HCT116 (cell line): ENCODE measurements at regions not wholly inside any gene's neighbourhood (a gene's known extent, or its start where the extent isn't known, plus 50 kb on each side); places are given as distances from the start of the nearest gene placed in this dataset.

ENCODE experiments used
- ATAC-seq: fragments of 200-7000 bp; cut with Tn5 transposase; 2 replicates; pipeline ENCODE4 v1.9.1; 2020; ENCODE audit warnings: mild to moderate bottlenecking, moderate library complexity
- BruUV-seq: library from RNA; stranded (reverse); fragments of 400-500 nt; replicated peaks from 2 replicates; lab custom pipeline; 2021; lab: Mats Ljungman, UMichigan
- CTCF ChIA-PET: fragments of 300-600 bp; sonication (Branson Sonifier 250); formaldehyde crosslinking; loops from one replicate; lab custom pipeline; 2021; ENCODE audit warnings: antibody characterized with exemption; lab: Charles Lee
- POLR2A ChIA-PET: fragments of 300-600, 350-600 bp; sonication (Branson Sonifier 250); formaldehyde crosslinking; loops from one replicate; lab custom pipeline; 2021; ENCODE audit warnings: antibody characterized with exemption; lab: Charles Lee
- RAD21 ChIA-PET, 2 experiments: fragments of 300-600 bp; sonication (Branson Sonifier 250); formaldehyde crosslinking; loops; one replicate each; lab custom pipeline; 2023; ENCODE audit warnings: low total read pairs in 2 of 2; ENCODE audit not compliant: uncharacterized antibody in 2 of 2, unreplicated experiment in 2 of 2, low non-redundant PET in 1 of 2; lab: Charles Lee
- DNase-seq: peaks from one replicate; pipeline ENCODE4 v3.0.0-alpha.2; 2010; ENCODE audit warnings: low read depth, low spot score
- H2AFZ ChIP-seq: fragments of 200-600 bp; shearing (Covaris generic), sonication (generic); 2 replicates; pipeline ENCODE4 v1.6.1; 2017; ENCODE audit warnings: low read depth, mixed run types, mixed read lengths, antibody characterized with exemption, low read length; ENCODE audit not compliant: poor library complexity, severe bottlenecking
- H3K27ac ChIP-seq: 2 replicates; pipeline ENCODE4 v1.5.1; 2012; ENCODE audit warnings: low read depth, low read length
- H3K27me3 ChIP-seq: fragments of 200-600 bp; sonication (generic); 2 replicates; pipeline ENCODE4 v1.6.1; 2016; ENCODE audit warnings: mixed run types, low read length, mixed read lengths; ENCODE audit not compliant: insufficient read depth
- H3K36me3 ChIP-seq, 2 experiments: fragments of 200-500 bp in 1 of 2; fragments of 200-600 bp in 1 of 2; sonication (Bioruptor generic) in 1 of 2; sonication (generic) in 1 of 2; 2 replicates each; pipeline versions ENCODE4 v1.5.1 to v1.6.1; 2014 to 2016; ENCODE audit warnings: low read length in 2 of 2, inconsistent platforms in 1 of 2, mixed read lengths in 1 of 2, mixed run types in 1 of 2; ENCODE audit not compliant: insufficient read depth in 2 of 2, control insufficient read depth in 1 of 2
- H3K4me1 ChIP-seq, 2 experiments: fragments of 200-600 bp in 1 of 2; sonication (generic) in 1 of 2; 2 replicates each; pipeline versions ENCODE4 v1.5.1 to v1.6.1; 2012 to 2017; ENCODE audit warnings: low read length in 2 of 2, inconsistent platforms in 1 of 2, mild to moderate bottlenecking in 1 of 2, mixed read lengths in 1 of 2, mixed run types in 1 of 2, moderate library complexity in 1 of 2; ENCODE audit not compliant: insufficient read depth in 2 of 2, control insufficient read depth in 1 of 2
- H3K4me2 ChIP-seq: fragments of 200-600 bp; sonication (generic); 2 replicates; pipeline ENCODE4 v1.6.1; 2017; ENCODE audit warnings: mixed run types, low read length, mixed read lengths
- H3K4me3 ChIP-seq, 2 experiments: fragments of 200-600 bp in 1 of 2; sonication (generic) in 1 of 2; replicated peaks in 1 of 2; 2 replicates each; pipeline ENCODE4 v1.5.1; 2011 to 2016; ENCODE audit warnings: low read length in 2 of 2, control low read depth in 1 of 2, low read depth in 1 of 2, mild to moderate bottlenecking in 1 of 2, mixed read lengths in 1 of 2, mixed run types in 1 of 2
- H3K79me2 ChIP-seq: fragments of 200-600 bp; sonication (generic); 2 replicates; pipeline ENCODE4 v1.6.1; 2017; ENCODE audit warnings: mild to moderate bottlenecking, mixed run types, low read length, moderate library complexity, mixed read lengths; ENCODE audit not compliant: insufficient read depth
- H3K9ac ChIP-seq: fragments of 200-600 bp; sonication (generic); 2 replicates; pipeline ENCODE4 v1.6.1; 2016; ENCODE audit warnings: low read length, mixed read lengths
- H3K9me2 ChIP-seq: fragments of 200-600 bp; sonication (generic), shearing (Covaris generic); 2 replicates; pipeline ENCODE4 v1.6.1; 2017; ENCODE audit warnings: mixed run types, mild to moderate bottlenecking, moderate library complexity; ENCODE audit not compliant: insufficient read depth
- H3K9me3 ChIP-seq, 2 experiments: fragments of 200-500 bp in 1 of 2; fragments of 200-600 bp in 1 of 2; sonication (Bioruptor generic) in 1 of 2; sonication (generic) in 1 of 2; 2 replicates each; pipeline ENCODE4 v1.6.1; 2014 to 2017; ENCODE audit warnings: low read length in 2 of 2, mixed read lengths in 2 of 2, inconsistent platforms in 1 of 2, low read depth in 1 of 2, mild to moderate bottlenecking in 1 of 2, mixed run types in 1 of 2, moderate library complexity in 1 of 2; ENCODE audit not compliant: control insufficient read depth in 1 of 2, insufficient read depth in 1 of 2
- H4K20me1 ChIP-seq: fragments of 200-600 bp; sonication (generic), shearing (Covaris generic); 2 replicates; pipeline ENCODE4 v1.6.1; 2017; ENCODE audit warnings: mixed run types, mild to moderate bottlenecking, moderate library complexity; ENCODE audit not compliant: insufficient read depth
- CBX3 ChIP-seq: IDR thresholded peaks from 2 replicates; pipeline ENCODE4 v1.6.1; 2012; ENCODE audit warnings: low read depth
- CEBPB ChIP-seq: IDR thresholded peaks from 2 replicates; pipeline ENCODE4 v1.6.1; 2012; ENCODE audit warnings: low read depth
- EGR1 ChIP-seq: IDR thresholded peaks from 2 replicates; pipeline ENCODE4 v1.6.1; 2012; ENCODE audit warnings: low read depth
- ELF1 ChIP-seq: IDR thresholded peaks from 2 replicates; pipeline ENCODE4 v1.6.1; 2012; ENCODE audit warnings: low read depth, borderline replicate concordance
- EZH2 ChIP-seq: fragments of 200-600 bp; sonication (generic); IDR thresholded peaks from 2 replicates; pipeline ENCODE4 v1.6.1; 2017; ENCODE audit warnings: antibody characterized with exemption, mixed run types
- FOSL1 ChIP-seq: IDR thresholded peaks from 2 replicates; pipeline ENCODE4 v1.6.1; 2012; ENCODE audit warnings: low read depth
- POLR2A ChIP-seq: IDR thresholded peaks from 2 replicates; pipeline ENCODE4 v1.7.0; 2011; ENCODE audit warnings: borderline replicate concordance; ENCODE audit not compliant: insufficient read depth, insufficient read length; ENCODE audit errors: extremely low read depth
- RAD21 ChIP-seq: IDR thresholded peaks from 2 replicates; pipeline ENCODE4 v1.6.1; 2012; ENCODE audit warnings: low read depth, mild to moderate bottlenecking
- SIN3A ChIP-seq: IDR thresholded peaks from 2 replicates; pipeline ENCODE4 v1.6.1; 2012; ENCODE audit warnings: low read depth
- SRF ChIP-seq: IDR thresholded peaks from 2 replicates; pipeline ENCODE4 v1.6.1; 2012; ENCODE audit warnings: low read depth
- ZFX ChIP-seq: fragments of 450-650 bp; IDR thresholded peaks from 2 replicates; pipeline ENCODE4 v1.6.1; 2017
- ZNF274 ChIP-seq: fragments of 200-500 bp; sonication (Bioruptor generic); IDR thresholded peaks from 2 replicates; pipeline ENCODE4 v1.6.1; 2014; ENCODE audit warnings: mild to moderate bottlenecking, low read depth, low read length, inconsistent platforms
- intact Hi-C: fragments of 100-400 bp; cut with micrococcal nuclease; formaldehyde crosslinking; loops from 2 replicates; pipeline ENCODE4 v1.10.0; 2022
- TF ChIP-seq, protein P1 (sequence below): IDR thresholded peaks from 2 replicates; pipeline ENCODE4 v1.6.1; 2012

DNA sequence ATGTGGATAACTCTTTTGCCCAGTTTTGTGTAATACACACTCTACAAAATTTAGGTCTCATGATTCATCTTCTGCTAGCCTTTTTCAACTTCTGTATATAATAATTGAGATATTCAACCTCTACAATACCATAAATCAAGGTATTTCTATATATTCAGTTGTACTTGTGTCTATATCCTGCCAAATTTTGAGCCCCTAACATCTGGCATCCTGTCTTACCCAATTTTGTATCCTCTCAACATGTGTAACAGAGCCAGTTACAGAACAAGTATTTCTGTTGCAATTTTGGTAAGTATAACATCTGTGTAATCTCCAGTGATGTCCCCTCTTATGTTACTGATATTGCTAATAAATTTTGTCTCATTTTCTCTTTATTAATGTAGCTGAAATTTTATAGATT, 145.8 kb downstream of the TRIB2 start (continued):
- TF ChIP-seq, protein P1, sequence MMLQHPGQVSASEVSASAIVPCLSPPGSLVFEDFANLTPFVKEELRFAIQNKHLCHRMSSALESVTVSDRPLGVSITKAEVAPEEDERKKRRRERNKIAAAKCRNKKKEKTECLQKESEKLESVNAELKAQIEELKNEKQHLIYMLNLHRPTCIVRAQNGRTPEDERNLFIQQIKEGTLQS = no peak
- TF ChIP-seq ZFX = no peak
- TF ChIP-seq CEBPB = no peak
- TF ChIP-seq ZNF274 = no peak
- TF ChIP-seq POLR2A = no peak
- TF ChIP-seq FOSL1 = no peak
- no peak for TF ChIP-seq EGR1
- TF ChIP-seq ELF1 = no peak

DNA sequence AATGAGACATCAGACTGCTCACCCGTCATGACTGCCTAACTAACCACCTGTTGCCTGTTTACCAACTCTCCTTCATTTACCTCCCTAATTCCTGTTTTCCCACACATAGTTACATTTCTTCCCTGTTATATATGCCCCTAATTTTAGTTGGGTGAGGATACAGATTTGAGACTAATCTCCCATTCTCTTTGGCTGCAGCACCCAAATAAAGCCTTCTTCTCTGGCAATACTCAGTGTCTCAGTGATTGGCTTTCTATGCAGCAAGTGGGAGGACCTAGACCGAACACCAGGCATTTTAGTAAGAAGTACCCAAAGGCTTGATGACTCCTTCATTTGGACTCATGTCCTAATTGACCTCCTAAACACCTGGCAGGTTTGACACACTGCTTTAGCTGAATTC, 147.2 kb downstream of the TRIB2 start:
- POLR2A ChIA-PET = no interaction called here

More for the DNA sequence above, 147.2 kb downstream of the TRIB2 start:
- CTCF ChIA-PET = no interaction called here
- Histone ChIP-seq H3K27ac (no peak overlapping the region), H3K9me2 (no peaks in the 10 kb centered on the region), H3K4me1 (no peaks in the 10 kb centered on the region), H3K9ac (no peak overlapping the region), H3K4me2 (no peak overlapping the region), H2AFZ (no peak overlapping the region), H3K27me3 (no peaks in the 10 kb centered on the region), H3K36me3 (no peaks in the 10 kb centered on the region), H3K9me3 (peaks cover 8 to 12% of the 10 kb centered on the region in 2 experiments; a peak in 2 of 4 replicates), H4K20me1 (no peaks in the 10 kb centered on the region), H3K79me2 (no peaks in the 10 kb centered on the region), H3K4me3 (no peak overlapping the region)
- RAD21 ChIA-PET = no interaction called here
- BruUV-seq = no TSS peak
- DNase-seq (no peak), ATAC-seq (no peak)
- no peak for TF ChIP-seq RAD21
- TF ChIP-seq FOSL1 = no peak
- TF ChIP-seq SIN3A = no peak
- no peak for TF ChIP-seq CBX3
- TF ChIP-seq ELF1 = no peak
- no peak for TF ChIP-seq EZH2
- no peak for TF ChIP-seq SRF
- intact Hi-C loops = no loop called here
